Panc1 (cell line): ENCODE measurements at regions not wholly inside any gene's neighbourhood (a gene's known extent, or its start where the extent isn't known, plus 50 kb on each side); places are given as distances from the start of the nearest gene placed in this dataset.

Source experiments
- ATAC-seq: fragments of 200-7000 bp; cut with Tn5 transposase; 2 replicates; pipeline ENCODE4 v1.9.1; 2020; ENCODE audit warnings: mild to moderate bottlenecking, moderate library complexity
- BruUV-seq: library from RNA; stranded (reverse); fragments of 400-500 nt; replicated peaks from 2 replicates; lab custom pipeline; 2021; lab: Mats Ljungman, UMichigan
- CTCF ChIA-PET: fragments of 300-600 bp; sonication (Branson Sonifier 250); formaldehyde crosslinking; loops from one replicate; lab custom pipeline; 2022; ENCODE audit warnings: antibody characterized with exemption; lab: Charles Lee
- POLR2A ChIA-PET: fragments of 300-600 bp; sonication (Branson Sonifier 250); formaldehyde crosslinking; loops from one replicate; lab custom pipeline; 2022; ENCODE audit warnings: antibody characterized with exemption; lab: Charles Lee
- DNase-seq: peaks from one replicate; pipeline ENCODE4 v3.0.0-alpha.2; 2010; ENCODE audit warnings: low read depth, low spot score
- H3K27ac ChIP-seq: 2 replicates; pipeline ENCODE4 v1.5.1; 2011; ENCODE audit warnings: mild to moderate bottlenecking, low read length, inconsistent platforms
- H3K27me3 ChIP-seq: fragments of 200-500 bp; sonication (Bioruptor generic); 2 replicates; pipeline ENCODE4 v1.6.0; 2014; ENCODE audit warnings: low read length, inconsistent platforms; ENCODE audit not compliant: control insufficient read depth, insufficient read depth
- H3K36me3 ChIP-seq: fragments of 200-500 bp; sonication (Bioruptor generic); 2 replicates; pipeline ENCODE4 v1.5.1; 2014; ENCODE audit warnings: inconsistent platforms, mild to moderate bottlenecking, low read length, moderate library complexity; ENCODE audit not compliant: control insufficient read depth, insufficient read depth
- H3K4me1 ChIP-seq: 2 replicates; pipeline ENCODE4 v1.5.1; 2011; ENCODE audit warnings: inconsistent platforms, mild to moderate bottlenecking, low read length, moderate library complexity; ENCODE audit not compliant: control insufficient read depth, insufficient read depth
- H3K4me3 ChIP-seq, 2 experiments: 2 replicates each; pipeline ENCODE4 v1.5.1; 2011 to 2012; ENCODE audit warnings: low read depth in 2 of 2, low read length in 2 of 2, mild to moderate bottlenecking in 2 of 2, inconsistent platforms in 1 of 2, moderate library complexity in 1 of 2
- H3K9me3 ChIP-seq: fragments of 200-500 bp; sonication (Bioruptor generic); 2 replicates; pipeline ENCODE4 v1.5.1; 2014; ENCODE audit warnings: low read depth, mild to moderate bottlenecking, inconsistent platforms, low read length, moderate library complexity; ENCODE audit not compliant: control insufficient read depth, insufficient read depth
- CTCF ChIP-seq: fragments of 450-650 bp; IDR thresholded peaks from 2 replicates; pipeline ENCODE4 v1.5.1; 2017; ENCODE audit warnings: mild to moderate bottlenecking
- POLR2AphosphoS5 ChIP-seq: IDR thresholded peaks from 2 replicates; pipeline ENCODE4 v1.6.1; 2012; ENCODE audit warnings: mild to moderate bottlenecking, low read depth, low read length, moderate library complexity
- REST ChIP-seq, 2 experiments: IDR thresholded peaks; 2 replicates each; pipeline ENCODE4 v1.6.1; 2011 to 2012; ENCODE audit warnings: low read depth in 2 of 2, control low read depth in 1 of 2, low read length in 1 of 2, mild to moderate bottlenecking in 1 of 2, moderate library complexity in 1 of 2; ENCODE audit not compliant: insufficient read depth in 1 of 2
- SIN3A ChIP-seq: IDR thresholded peaks from 2 replicates; pipeline ENCODE4 v1.6.1; 2012; ENCODE audit warnings: low read depth, mild to moderate bottlenecking, low read length, moderate library complexity, borderline replicate concordance; ENCODE audit not compliant: insufficient read depth
- TCF7L2 ChIP-seq: IDR thresholded peaks from 2 replicates; pipeline ENCODE4 v1.6.1; 2011; ENCODE audit warnings: mild to moderate bottlenecking, low read depth, low read length, inconsistent platforms
- in situ Hi-C: cut with HindIII; loops from 2 replicates; pipeline ENCODE4 v1.10.0; 2016; ENCODE audit warnings: low sequenced_read_pairs, low pct_unique_long_range_greater_than_20kb
- intact Hi-C: fragments of 100-400 bp; cut with micrococcal nuclease; formaldehyde crosslinking; loops from one replicate; pipeline ENCODE4 v1.10.0; 2022; ENCODE audit not compliant: unreplicated experiment

GRCh38 chr3:22971497-22971896 lies 231.6 kb upstream of the UBE2E2 start:
- in situ Hi-C loops (no loop called here), intact Hi-C loops (no loop called here)
- ATAC-seq: no peak
- H3K27me3 ChIP-seq: no peaks in the 10 kb centered on the region
- H3K36me3 ChIP-seq: no peaks in the 10 kb centered on the region
- no TSS peak for BruUV-seq
- CTCF ChIA-PET: no interaction called here
- no peaks in the 10 kb centered on the region for H3K4me1 ChIP-seq
- no peak for DNase-seq
- H3K27ac ChIP-seq: no peak overlapping the region
- H3K4me3 ChIP-seq: no peak overlapping the region
- TF ChIP-seq POLR2AphosphoS5 (no peak), REST (IDR thresholded peaks at IDR 0.05; ENCODE audit: insufficient read depth in 1 of 2, low read depth in 2 of 2, low read length in 1 of 2) (no peak), SIN3A (no peak), CTCF (no peak), TCF7L2 (no peak)
- POLR2A ChIA-PET: no interaction called here
- H3K9me3 ChIP-seq: no peaks in the 10 kb centered on the region

GRCh38 chr3:22977042-22977441 lies 226.1 kb upstream of the UBE2E2 start:
- no peak for DNase-seq
- no peak for TF ChIP-seq TCF7L2
- no peak for TF ChIP-seq CTCF
- no peak for TF ChIP-seq SIN3A
- no peak for TF ChIP-seq REST (IDR thresholded peaks at IDR 0.05; ENCODE audit: insufficient read depth in 1 of 2, low read depth in 2 of 2, low read length in 1 of 2)
- no peak for TF ChIP-seq POLR2AphosphoS5
- Histone ChIP-seq H3K27ac (no peak overlapping the region), H3K36me3 (no peaks in the 10 kb centered on the region), H3K9me3 (no peaks in the 10 kb centered on the region), H3K4me1 (no peaks in the 10 kb centered on the region), H3K4me3 (no peak overlapping the region), H3K27me3 (no peaks in the 10 kb centered on the region)
- CTCF ChIA-PET: no interaction called here
- in situ Hi-C loops: no loop called here
- POLR2A ChIA-PET: no interaction called here
- ATAC-seq: no peak; the same call in 1 of the 2 replicates
- intact Hi-C loops: no loop called here
- no TSS peak for BruUV-seq
